ENCODE measurements at regions not wholly inside any gene's neighbourhood (a gene's known extent, or its start where the extent isn't known, plus 50 kb on each side); places are given as distances from the start of the nearest gene placed in this dataset.

- Mint-ChIP-seq H3K4me3 (no peak overlapping the region), H3K4me1 (no peaks in the 10 kb centered on the region), H3K27ac (no peak overlapping the region), H3K27me3 (ENCODE audit: low read depth) (no peaks in the 10 kb centered on the region), H3K36me3 (peaks cover 21% of the 10 kb centered on the region), H3K9me3 (peaks cover 38% of the 10 kb centered on the region)
- DNase-seq (ENCODE audit: low spot score in 2 of 2, unreplicated experiment in 2 of 2): no peak
- TF ChIP-seq CTCF (IDR thresholded peaks at IDR 0.05; ENCODE audit: unreplicated experiment): no peak
These were observed 287.2 kb downstream of the IKZF2 start for GRCh38 chr2:212864186-212864585.

- Mint-ChIP-seq H3K9me3 (peaks cover 38% of the 10 kb centered on the region), H3K27me3 (ENCODE audit: low read depth) (no peaks in the 10 kb centered on the region), H3K4me3 (no peak overlapping the region), H3K36me3 (peaks cover 21% of the 10 kb centered on the region), H3K27ac (no peak overlapping the region), H3K4me1 (no peaks in the 10 kb centered on the region)
- no peak for DNase-seq (ENCODE audit: low spot score in 2 of 2, unreplicated experiment in 2 of 2)
- no peak for TF ChIP-seq CTCF (IDR thresholded peaks at IDR 0.05; ENCODE audit: unreplicated experiment)
These were observed 288.2 kb downstream of the IKZF2 start for GRCh38 chr2:212863185-212863588.

GRCh38 chr2:212858496-212858895, 292.9 kb downstream of the IKZF2 start:
- Mint-ChIP-seq H3K27me3 (ENCODE audit: low read depth) (no peaks in the 10 kb centered on the region), H3K9me3 (peaks cover 15% of the 10 kb centered on the region), H3K4me1 (no peaks in the 10 kb centered on the region), H3K36me3 (peaks cover 10% of the 10 kb centered on the region), H3K4me3 (no peak overlapping the region), H3K27ac (no peak overlapping the region)
- DNase-seq (ENCODE audit: low spot score in 2 of 2, unreplicated experiment in 2 of 2): no peak
- TF ChIP-seq CTCF (IDR thresholded peaks at IDR 0.05; ENCODE audit: unreplicated experiment): no peak

GRCh38 chr2:212854771-212855170, 296.6 kb downstream of the IKZF2 start:
- Mint-ChIP-seq H3K27me3 (ENCODE audit: low read depth) (no peaks in the 10 kb centered on the region), H3K36me3 (peaks cover 3% of the 10 kb centered on the region), H3K4me1 (no peaks in the 10 kb centered on the region), H3K4me3 (no peak overlapping the region), H3K9me3 (no peaks in the 10 kb centered on the region), H3K27ac (no peak overlapping the region)
- TF ChIP-seq CTCF (IDR thresholded peaks at IDR 0.05; ENCODE audit: unreplicated experiment): no peak
- DNase-seq (ENCODE audit: low spot score in 2 of 2, unreplicated experiment in 2 of 2): no peak

- no peak overlapping the region for H3K4me3 Mint-ChIP-seq
- H3K4me1 Mint-ChIP-seq: no peaks in the 10 kb centered on the region
- no peaks in the 10 kb centered on the region for H3K27me3 Mint-ChIP-seq (ENCODE audit: low read depth)
- no peak for DNase-seq (ENCODE audit: low spot score in 2 of 2, unreplicated experiment in 2 of 2)
- no peak for TF ChIP-seq CTCF (IDR thresholded peaks at IDR 0.05; ENCODE audit: unreplicated experiment)
- peaks cover 1% of the 10 kb centered on the region for H3K36me3 Mint-ChIP-seq
- H3K27ac Mint-ChIP-seq: no peak overlapping the region
- no peaks in the 10 kb centered on the region for H3K9me3 Mint-ChIP-seq
These were observed 297.3 kb downstream of the IKZF2 start for GRCh38 chr2:212854116-212854515.

GRCh38 chr2:212845941-212846340, 305.5 kb downstream of the IKZF2 start:
- Mint-ChIP-seq H3K4me1 (no peaks in the 10 kb centered on the region), H3K36me3 (no peaks in the 10 kb centered on the region), H3K9me3 (peaks cover 7% of the 10 kb centered on the region), H3K4me3 (no peak overlapping the region), H3K27ac (no peak overlapping the region), H3K27me3 (ENCODE audit: low read depth) (no peaks in the 10 kb centered on the region)
- TF ChIP-seq CTCF (IDR thresholded peaks at IDR 0.05; ENCODE audit: unreplicated experiment): no peak
- DNase-seq (ENCODE audit: low spot score in 2 of 2, unreplicated experiment in 2 of 2): no peak
